ENCODE measurements at regions not wholly inside any gene's neighbourhood (a gene's known extent, or its start where the extent isn't known, plus 50 kb on each side); places are given as distances from the start of the nearest gene placed in this dataset.

GRCh38 chr7:17552373-17552772, 253.9 kb downstream of the AHR start:
- Histone ChIP-seq H3K27me3 (no peaks in the 10 kb centered on the region), H3K4me1 (peaks cover 0 to 27% (median 0%) of the 10 kb centered on the region in 4 donors), H3K36me3 (no peaks in the 10 kb centered on the region), H3K9me3 (no peaks in the 10 kb centered on the region), H3K4me3 (no peak overlapping the region), H3K27ac (no peak overlapping the region)
- 97 to 100% methylated on average over 1 to 6 of the region's 6 CpGs for WGBS, 2 donors (ENCODE audit: low coverage in 1 of 2)
- intact Hi-C loops (cut with DNase I; ENCODE audit: low total_unique reads) (no loop called here), in situ Hi-C loops (cut with MboI; ENCODE audit: low pct_ligation_motif_present in 1 of 4, low pct_unique_long_range_greater_than_20kb in 1 of 4, low sequenced_read_pairs in 3 of 4) (no loop called here)
- DNase-seq: no peak
- TF ChIP-seq POLR2A (IDR thresholded peaks at IDR 0.05) (no peak), CTCF (IDR thresholded peaks at IDR 0.05) (no peak), EP300 (IDR thresholded peaks at IDR 0.05; ENCODE audit: low read depth) (no peak), POLR2AphosphoS5 (IDR thresholded peaks at IDR 0.05) (no peak)

- no peaks in the 10 kb centered on the region for H3K9me3 ChIP-seq
- no peak for TF ChIP-seq EP300 (IDR thresholded peaks at IDR 0.05; ENCODE audit: low read depth)
- TF ChIP-seq POLR2A (IDR thresholded peaks at IDR 0.05): no peak
- TF ChIP-seq POLR2AphosphoS5 (IDR thresholded peaks at IDR 0.05): no peak
- TF ChIP-seq CTCF (IDR thresholded peaks at IDR 0.05): no peak
- intact Hi-C loops (cut with DNase I; ENCODE audit: low total_unique reads) (no loop called here), in situ Hi-C loops (cut with MboI; ENCODE audit: low pct_ligation_motif_present in 1 of 4, low pct_unique_long_range_greater_than_20kb in 1 of 4, low sequenced_read_pairs in 3 of 4) (no loop called here)
- no peaks in the 10 kb centered on the region for H3K27me3 ChIP-seq
- no peak overlapping the region for H3K4me3 ChIP-seq
- no peak for DNase-seq
- H3K27ac ChIP-seq: no peak overlapping the region
- H3K4me1 ChIP-seq: peaks cover 1 to 26% (median 2%) of the 10 kb centered on the region in 4 donors
- 80 to 88% methylated on average over 1 of the region's 1 CpG for WGBS, 2 donors (ENCODE audit: low coverage in 1 of 2)
- no peaks in the 10 kb centered on the region for H3K36me3 ChIP-seq
Measured at GRCh38 chr7:17552952-17553351, 254.5 kb downstream of the AHR start.

- DNase-seq: no peak
- H3K9me3 ChIP-seq: no peaks in the 10 kb centered on the region
- WGBS, 2 donors (ENCODE audit: low coverage in 1 of 2): 76 to 83% methylated on average over 5 to 7 of the region's 7 CpGs
- no peaks in the 10 kb centered on the region for H3K36me3 ChIP-seq
- peaks cover 6 to 30% (median 17%) of the 10 kb centered on the region in 4 donors for H3K4me1 ChIP-seq
- in situ Hi-C loops (cut with MboI; ENCODE audit: low pct_ligation_motif_present in 1 of 4, low pct_unique_long_range_greater_than_20kb in 1 of 4, low sequenced_read_pairs in 3 of 4) (no loop called here), intact Hi-C loops (cut with DNase I; ENCODE audit: low total_unique reads) (no loop called here)
- no peak for TF ChIP-seq POLR2AphosphoS5 (IDR thresholded peaks at IDR 0.05)
- no peak for TF ChIP-seq CTCF (IDR thresholded peaks at IDR 0.05)
- no peak overlapping the region for H3K4me3 ChIP-seq
- H3K27ac ChIP-seq: no peak overlapping the region
- H3K27me3 ChIP-seq: no peaks in the 10 kb centered on the region
Measured at GRCh38 chr7:17554341-17555015, 256.0 kb downstream of the AHR start.

GRCh38 chr7:17556247-17556956, 257.9 kb downstream of the AHR start:
- peaks cover 6 to 37% (median 24%) of the 10 kb centered on the region in 4 donors for H3K4me1 ChIP-seq
- H3K4me3 ChIP-seq: no peak overlapping the region
- WGBS, 2 donors (ENCODE audit: low coverage in 1 of 2): 67 to 83% methylated on average over 1 of the region's 1 CpG
- no peaks in the 10 kb centered on the region for H3K36me3 ChIP-seq
- in situ Hi-C loops (cut with MboI; ENCODE audit: low pct_ligation_motif_present in 1 of 4, low pct_unique_long_range_greater_than_20kb in 1 of 4, low sequenced_read_pairs in 3 of 4): no loop called here
- no peak for TF ChIP-seq POLR2AphosphoS5 (IDR thresholded peaks at IDR 0.05)
- no peak for TF ChIP-seq EP300 (IDR thresholded peaks at IDR 0.05; ENCODE audit: low read depth)
- no peak for TF ChIP-seq CTCF (IDR thresholded peaks at IDR 0.05)
- no peak for TF ChIP-seq POLR2A (IDR thresholded peaks at IDR 0.05)
- no peak for DNase-seq
- H3K9me3 ChIP-seq: no peaks in the 10 kb centered on the region
- no peaks in the 10 kb centered on the region for H3K27me3 ChIP-seq
- intact Hi-C loops (cut with DNase I; ENCODE audit: low total_unique reads): no loop called here
- H3K27ac ChIP-seq: peak overlapping the region in 1 of 4 donors; percentile 5
